ENCODE measurements at regions not wholly inside any gene's neighbourhood (a gene's known extent, or its start where the extent isn't known, plus 50 kb on each side); places are given as distances from the start of the nearest gene placed in this dataset.
"Not testable (repeated sequence)": the region's sequence is repeated elsewhere in the genome, so short reads cannot be mapped to it uniquely, and the experiment has no call there.

- Mint-ChIP-seq H3K27ac (peak overlapping the region; percentile 28), H3K36me3 (peaks cover 33% of the 10 kb centered on the region), H3K9me3 (no peaks in the 10 kb centered on the region), H3K4me1 (peaks cover 6% of the 10 kb centered on the region), H3K4me3 (no peak overlapping the region), H3K27me3 (no peaks in the 10 kb centered on the region)
- no peak for ATAC-seq (ENCODE audit: low read depth)
- no peak for DNase-seq (ENCODE audit: low spot score in 2 of 2)
Measured at GRCh38 chr7:35891004-35891830, 90.4 kb downstream of the SEPTIN7 start.

GRCh38 chr7:35893649-35894048 lies 92.8 kb downstream of the SEPTIN7 start:
- peaks cover 2% of the 10 kb centered on the region for H3K4me1 Mint-ChIP-seq
- peaks cover 27% of the 10 kb centered on the region for H3K36me3 Mint-ChIP-seq
- ATAC-seq (ENCODE audit: low read depth): no peak

GRCh38 chr7:35894721-35895120 lies 93.9 kb downstream of the SEPTIN7 start:
- Mint-ChIP-seq H3K27ac (peak overlapping the region; percentile 25), H3K36me3 (peaks cover 21% of the 10 kb centered on the region), H3K4me3 (no peak overlapping the region), H3K27me3 (no peaks in the 10 kb centered on the region), H3K9me3 (no peaks in the 10 kb centered on the region), H3K4me1 (peaks cover 2% of the 10 kb centered on the region)
- DNase-seq (ENCODE audit: low spot score in 2 of 2): no peak
- ATAC-seq (ENCODE audit: low read depth): no peak

More at GRCh38 chr7:35893649-35894048, 92.8 kb downstream of the SEPTIN7 start:
- Mint-ChIP-seq H3K9me3 (no peaks in the 10 kb centered on the region), H3K4me3 (no peak overlapping the region), H3K27ac (peak overlapping the region; percentile 85), H3K27me3 (no peaks in the 10 kb centered on the region)
- DNase-seq (ENCODE audit: low spot score in 2 of 2): no peak

GRCh38 chr7:35900651-35901050 lies 99.8 kb downstream of the SEPTIN7 start:
- Mint-ChIP-seq H3K9me3 (no peaks in the 10 kb centered on the region), H3K27ac (peak overlapping the region; percentile 53), H3K4me1 (no peaks in the 10 kb centered on the region), H3K27me3 (no peaks in the 10 kb centered on the region), H3K36me3 (peaks cover 8% of the 10 kb centered on the region), H3K4me3 (no peak overlapping the region)
- ATAC-seq (ENCODE audit: low read depth): no peak
- DNase-seq (ENCODE audit: low spot score in 2 of 2): no peak

GRCh38 chr7:35905555-35905954 lies 104.7 kb downstream of the SEPTIN7 start:
- H3K27ac Mint-ChIP-seq: no peak overlapping the region
- no peak for DNase-seq (ENCODE audit: low spot score in 2 of 2)
- H3K36me3 Mint-ChIP-seq: peaks cover 2% of the 10 kb centered on the region
- peaks cover 5% of the 10 kb centered on the region for H3K4me1 Mint-ChIP-seq
- H3K27me3 Mint-ChIP-seq: no peaks in the 10 kb centered on the region
- no peak for ATAC-seq (ENCODE audit: low read depth)
- H3K4me3 Mint-ChIP-seq: no peak overlapping the region
- H3K9me3 Mint-ChIP-seq: no peaks in the 10 kb centered on the region

- no peaks in the 10 kb centered on the region for H3K9me3 Mint-ChIP-seq
- peaks cover 5% of the 10 kb centered on the region for H3K4me1 Mint-ChIP-seq
- no peaks in the 10 kb centered on the region for H3K27me3 Mint-ChIP-seq
- H3K4me3 Mint-ChIP-seq: no peak overlapping the region
- H3K27ac Mint-ChIP-seq: peak overlapping the region; percentile 77
- peak; percentile 72 for DNase-seq (ENCODE audit: low spot score in 2 of 2)
- peaks cover 2% of the 10 kb centered on the region for H3K36me3 Mint-ChIP-seq
- peak; percentile 95 for ATAC-seq (ENCODE audit: low read depth)
Measured at GRCh38 chr7:35906191-35906908, 105.5 kb downstream of the SEPTIN7 start.

GRCh38 chr7:35908331-35909216 lies 107.7 kb downstream of the SEPTIN7 start:
- H3K9me3 Mint-ChIP-seq: peaks cover 4% of the 10 kb centered on the region
- ATAC-seq (ENCODE audit: low read depth) (no peak), DNase-seq (ENCODE audit: low spot score in 2 of 2) (no peak)
- no peak overlapping the region for H3K27ac Mint-ChIP-seq
- peaks cover 5% of the 10 kb centered on the region for H3K36me3 Mint-ChIP-seq
- no peaks in the 10 kb centered on the region for H3K27me3 Mint-ChIP-seq
- no peak overlapping the region for H3K4me3 Mint-ChIP-seq
- H3K4me1 Mint-ChIP-seq: peaks cover 8% of the 10 kb centered on the region

- Mint-ChIP-seq H3K4me1 (peaks cover 8% of the 10 kb centered on the region), H3K27me3 (no peaks in the 10 kb centered on the region), H3K9me3 (peaks cover 5% of the 10 kb centered on the region), H3K4me3 (no peak overlapping the region), H3K36me3 (peaks cover 7% of the 10 kb centered on the region), H3K27ac (no peak overlapping the region)
- no peak for ATAC-seq (ENCODE audit: low read depth)
- no peak for DNase-seq (ENCODE audit: low spot score in 2 of 2)
Measured at GRCh38 chr7:35909870-35910357, 109.1 kb downstream of the SEPTIN7 start.

GRCh38 chr7:35910621-35911020 lies 109.8 kb downstream of the SEPTIN7 start:
- DNase-seq (ENCODE audit: low spot score in 2 of 2); H3K4me3 Mint-ChIP-seq; H3K9me3 Mint-ChIP-seq; H3K27me3 Mint-ChIP-seq; H3K36me3 Mint-ChIP-seq; ATAC-seq (ENCODE audit: low read depth); H3K4me1 Mint-ChIP-seq; H3K27ac Mint-ChIP-seq: not testable (repeated sequence)

GRCh38 chr7:35913350-35913749 lies 112.5 kb downstream of the SEPTIN7 start:
- DNase-seq (ENCODE audit: low spot score in 2 of 2); H3K9me3 Mint-ChIP-seq; H3K4me3 Mint-ChIP-seq; H3K27ac Mint-ChIP-seq; ATAC-seq (ENCODE audit: low read depth); H3K27me3 Mint-ChIP-seq; H3K36me3 Mint-ChIP-seq: not testable (repeated sequence)
- peaks cover 11% of the 10 kb centered on the region for H3K4me1 Mint-ChIP-seq

GRCh38 chr7:35914214-35914613 lies 113.4 kb downstream of the SEPTIN7 start:
- ATAC-seq (ENCODE audit: low read depth); DNase-seq (ENCODE audit: low spot score in 2 of 2); H3K9me3 Mint-ChIP-seq; H3K27me3 Mint-ChIP-seq; H3K36me3 Mint-ChIP-seq; H3K27ac Mint-ChIP-seq; H3K4me3 Mint-ChIP-seq: not testable (repeated sequence)
- H3K4me1 Mint-ChIP-seq: peaks cover 11% of the 10 kb centered on the region

GRCh38 chr7:35915247-35915955 lies 114.5 kb downstream of the SEPTIN7 start:
- H3K4me1 Mint-ChIP-seq: peaks cover 15% of the 10 kb centered on the region
- not testable (repeated sequence) for ATAC-seq (ENCODE audit: low read depth); H3K36me3 Mint-ChIP-seq; H3K9me3 Mint-ChIP-seq; H3K27ac Mint-ChIP-seq; H3K27me3 Mint-ChIP-seq; DNase-seq (ENCODE audit: low spot score in 2 of 2); H3K4me3 Mint-ChIP-seq

- Mint-ChIP-seq H3K4me1 (peaks cover 15% of the 10 kb centered on the region), H3K27ac (peak overlapping the region; percentile 17)
- H3K9me3 Mint-ChIP-seq; H3K36me3 Mint-ChIP-seq; DNase-seq (ENCODE audit: low spot score in 2 of 2); H3K4me3 Mint-ChIP-seq; H3K27me3 Mint-ChIP-seq; ATAC-seq (ENCODE audit: low read depth): not testable (repeated sequence)
Measured at GRCh38 chr7:35918217-35918616, 117.4 kb downstream of the SEPTIN7 start.
